Panc1 (cell line): ENCODE measurements at regions not wholly inside any gene's neighbourhood (a gene's known extent, or its start where the extent isn't known, plus 50 kb on each side); places are given as distances from the start of the nearest gene placed in this dataset.

Experiments used
- ATAC-seq: fragments of 200-7000 bp; cut with Tn5 transposase; 2 replicates; pipeline ENCODE4 v1.9.1; 2020; ENCODE audit warnings: mild to moderate bottlenecking, moderate library complexity
- BruUV-seq: library from RNA; stranded (reverse); fragments of 400-500 nt; replicated peaks from 2 replicates; lab custom pipeline; 2021; lab: Mats Ljungman, UMichigan
- CTCF ChIA-PET: fragments of 300-600 bp; sonication (Branson Sonifier 250); formaldehyde crosslinking; loops from one replicate; lab custom pipeline; 2022; ENCODE audit warnings: antibody characterized with exemption; lab: Charles Lee
- POLR2A ChIA-PET: fragments of 300-600 bp; sonication (Branson Sonifier 250); formaldehyde crosslinking; loops from one replicate; lab custom pipeline; 2022; ENCODE audit warnings: antibody characterized with exemption; lab: Charles Lee
- DNase-seq: peaks from one replicate; pipeline ENCODE4 v3.0.0-alpha.2; 2010; ENCODE audit warnings: low read depth, low spot score
- H3K27ac ChIP-seq: 2 replicates; pipeline ENCODE4 v1.5.1; 2011; ENCODE audit warnings: mild to moderate bottlenecking, low read length, inconsistent platforms
- H3K27me3 ChIP-seq: fragments of 200-500 bp; sonication (Bioruptor generic); 2 replicates; pipeline ENCODE4 v1.6.0; 2014; ENCODE audit warnings: low read length, inconsistent platforms; ENCODE audit not compliant: control insufficient read depth, insufficient read depth
- H3K36me3 ChIP-seq: fragments of 200-500 bp; sonication (Bioruptor generic); 2 replicates; pipeline ENCODE4 v1.5.1; 2014; ENCODE audit warnings: inconsistent platforms, mild to moderate bottlenecking, low read length, moderate library complexity; ENCODE audit not compliant: control insufficient read depth, insufficient read depth
- H3K4me1 ChIP-seq: 2 replicates; pipeline ENCODE4 v1.5.1; 2011; ENCODE audit warnings: inconsistent platforms, mild to moderate bottlenecking, low read length, moderate library complexity; ENCODE audit not compliant: control insufficient read depth, insufficient read depth
- H3K4me3 ChIP-seq, 2 experiments: 2 replicates each; pipeline ENCODE4 v1.5.1; 2011 to 2012; ENCODE audit warnings: low read depth in 2 of 2, low read length in 2 of 2, mild to moderate bottlenecking in 2 of 2, inconsistent platforms in 1 of 2, moderate library complexity in 1 of 2
- H3K9me3 ChIP-seq: fragments of 200-500 bp; sonication (Bioruptor generic); 2 replicates; pipeline ENCODE4 v1.5.1; 2014; ENCODE audit warnings: low read depth, mild to moderate bottlenecking, inconsistent platforms, low read length, moderate library complexity; ENCODE audit not compliant: control insufficient read depth, insufficient read depth
- CTCF ChIP-seq: fragments of 450-650 bp; IDR thresholded peaks from 2 replicates; pipeline ENCODE4 v1.5.1; 2017; ENCODE audit warnings: mild to moderate bottlenecking
- POLR2AphosphoS5 ChIP-seq: IDR thresholded peaks from 2 replicates; pipeline ENCODE4 v1.6.1; 2012; ENCODE audit warnings: mild to moderate bottlenecking, low read depth, low read length, moderate library complexity
- REST ChIP-seq, 2 experiments: IDR thresholded peaks; 2 replicates each; pipeline ENCODE4 v1.6.1; 2011 to 2012; ENCODE audit warnings: low read depth in 2 of 2, control low read depth in 1 of 2, low read length in 1 of 2, mild to moderate bottlenecking in 1 of 2, moderate library complexity in 1 of 2; ENCODE audit not compliant: insufficient read depth in 1 of 2
- SIN3A ChIP-seq: IDR thresholded peaks from 2 replicates; pipeline ENCODE4 v1.6.1; 2012; ENCODE audit warnings: low read depth, mild to moderate bottlenecking, low read length, moderate library complexity, borderline replicate concordance; ENCODE audit not compliant: insufficient read depth
- TCF7L2 ChIP-seq: IDR thresholded peaks from 2 replicates; pipeline ENCODE4 v1.6.1; 2011; ENCODE audit warnings: mild to moderate bottlenecking, low read depth, low read length, inconsistent platforms
- in situ Hi-C: cut with HindIII; loops from 2 replicates; pipeline ENCODE4 v1.10.0; 2016; ENCODE audit warnings: low sequenced_read_pairs, low pct_unique_long_range_greater_than_20kb
- intact Hi-C: fragments of 100-400 bp; cut with micrococcal nuclease; formaldehyde crosslinking; loops from one replicate; pipeline ENCODE4 v1.10.0; 2022; ENCODE audit not compliant: unreplicated experiment

- Histone ChIP-seq H3K27me3 (no peaks in the 10 kb centered on the region), H3K9me3 (no peaks in the 10 kb centered on the region), H3K4me3 (no peak overlapping the region), H3K27ac (no peak overlapping the region), H3K36me3 (no peaks in the 10 kb centered on the region), H3K4me1 (no peaks in the 10 kb centered on the region)
- ChIA-PET POLR2A (no interaction called here), CTCF (no interaction called here)
- intact Hi-C loops (no loop called here), in situ Hi-C loops (no loop called here)
- ATAC-seq (no peak), DNase-seq (no peak)
- TF ChIP-seq SIN3A (no peak), CTCF (no peak), TCF7L2 (no peak), POLR2AphosphoS5 (no peak), REST (IDR thresholded peaks at IDR 0.05; ENCODE audit: insufficient read depth in 1 of 2, low read depth in 2 of 2, low read length in 1 of 2) (no peak)
- BruUV-seq: no TSS peak
Observed at GRCh38 chr5:117801583-117801982, 1186.8 kb downstream of the DTWD2 start.

- ChIA-PET POLR2A (no interaction called here), CTCF (no interaction called here)
- ATAC-seq: no peak
- Histone ChIP-seq H3K4me1 (no peaks in the 10 kb centered on the region), H3K4me3 (no peak overlapping the region), H3K36me3 (no peaks in the 10 kb centered on the region), H3K27ac (no peak overlapping the region), H3K27me3 (no peaks in the 10 kb centered on the region), H3K9me3 (no peaks in the 10 kb centered on the region)
- intact Hi-C loops: no loop called here
- BruUV-seq: no TSS peak
- in situ Hi-C loops: no loop called here
- no peak for DNase-seq
- TF ChIP-seq TCF7L2: no peak
- TF ChIP-seq POLR2AphosphoS5: no peak
- TF ChIP-seq CTCF: no peak
- TF ChIP-seq REST (IDR thresholded peaks at IDR 0.05; ENCODE audit: insufficient read depth in 1 of 2, low read depth in 2 of 2, low read length in 1 of 2): no peak
- TF ChIP-seq SIN3A: no peak
Observed at GRCh38 chr5:117800261-117800660, 1188.1 kb downstream of the DTWD2 start.
